ENCODE measurements at regions not wholly inside any gene's neighbourhood (a gene's known extent, or its start where the extent isn't known, plus 50 kb on each side); places are given as distances from the start of the nearest gene placed in this dataset.

- Histone ChIP-seq H3K4me1 (ENCODE audit: insufficient read depth, low read length) (no peaks in the 10 kb centered on the region), H3K9me3 (ENCODE audit: control insufficient read depth, insufficient read depth, low read length) (no peaks in the 10 kb centered on the region), H3K9ac (ENCODE audit: low read depth, low read length) (no peak overlapping the region), H3K36me3 (ENCODE audit: insufficient read depth, low read length) (no peaks in the 10 kb centered on the region)
These were observed 926.9 kb downstream of the FAT4 start for GRCh38 chr4:126241634-126242033.

GRCh38 chr4:126242679-126243390 is 928.1 kb downstream of the FAT4 start:
- Histone ChIP-seq H3K36me3 (ENCODE audit: insufficient read depth, low read length) (no peaks in the 10 kb centered on the region), H3K9me3 (ENCODE audit: control insufficient read depth, insufficient read depth, low read length) (no peaks in the 10 kb centered on the region), H3K9ac (ENCODE audit: low read depth, low read length) (no peak overlapping the region), H3K4me1 (ENCODE audit: insufficient read depth, low read length) (no peaks in the 10 kb centered on the region)

- no peaks in the 10 kb centered on the region for H3K36me3 ChIP-seq (ENCODE audit: insufficient read depth, low read length)
- H3K4me1 ChIP-seq (ENCODE audit: insufficient read depth, low read length), result no peaks in the 10 kb centered on the region
- H3K9me3 ChIP-seq (ENCODE audit: control insufficient read depth, insufficient read depth, low read length), result no peaks in the 10 kb centered on the region
- H3K9ac ChIP-seq (ENCODE audit: low read depth, low read length), result no peak overlapping the region
These were observed 932.7 kb downstream of the FAT4 start for GRCh38 chr4:126247409-126247808.

- Histone ChIP-seq H3K9me3 (ENCODE audit: control insufficient read depth, insufficient read depth, low read length) (no peaks in the 10 kb centered on the region), H3K36me3 (ENCODE audit: insufficient read depth, low read length) (no peaks in the 10 kb centered on the region), H3K9ac (ENCODE audit: low read depth, low read length) (no peak overlapping the region), H3K4me1 (ENCODE audit: insufficient read depth, low read length) (no peaks in the 10 kb centered on the region)
These were observed 935.3 kb downstream of the FAT4 start for GRCh38 chr4:126250006-126250405.

- H3K9ac ChIP-seq (ENCODE audit: low read depth, low read length), result no peak overlapping the region
- no peaks in the 10 kb centered on the region; the same call in 1 of the 2 replicates for H3K9me3 ChIP-seq (ENCODE audit: control insufficient read depth, insufficient read depth, low read length)
- no peaks in the 10 kb centered on the region for H3K36me3 ChIP-seq (ENCODE audit: insufficient read depth, low read length)
- no peaks in the 10 kb centered on the region for H3K4me1 ChIP-seq (ENCODE audit: insufficient read depth, low read length)
These were observed 936.4 kb downstream of the FAT4 start for GRCh38 chr4:126251169-126251568.

- Histone ChIP-seq H3K9me3 (ENCODE audit: control insufficient read depth, insufficient read depth, low read length) (no peaks in the 10 kb centered on the region), H3K36me3 (ENCODE audit: insufficient read depth, low read length) (no peaks in the 10 kb centered on the region), H3K9ac (ENCODE audit: low read depth, low read length) (no peak overlapping the region), H3K4me1 (ENCODE audit: insufficient read depth, low read length) (no peaks in the 10 kb centered on the region)
These were observed 947.9 kb downstream of the FAT4 start for GRCh38 chr4:126262665-126263064.

- Histone ChIP-seq H3K4me1 (ENCODE audit: insufficient read depth, low read length) (no peaks in the 10 kb centered on the region), H3K9me3 (ENCODE audit: control insufficient read depth, insufficient read depth, low read length) (no peaks in the 10 kb centered on the region), H3K9ac (ENCODE audit: low read depth, low read length) (no peak overlapping the region), H3K36me3 (ENCODE audit: insufficient read depth, low read length) (no peaks in the 10 kb centered on the region)
These were observed 950.1 kb downstream of the FAT4 start for GRCh38 chr4:126264839-126265238.

- Histone ChIP-seq H3K4me1 (ENCODE audit: insufficient read depth, low read length) (no peaks in the 10 kb centered on the region), H3K9ac (ENCODE audit: low read depth, low read length) (no peak overlapping the region), H3K9me3 (ENCODE audit: control insufficient read depth, insufficient read depth, low read length) (no peaks in the 10 kb centered on the region), H3K36me3 (ENCODE audit: insufficient read depth, low read length) (no peaks in the 10 kb centered on the region)
These were observed 951.1 kb downstream of the FAT4 start for GRCh38 chr4:126265888-126266287.

GRCh38 chr4:126267689-126268088 is 952.9 kb downstream of the FAT4 start:
- H3K9me3 ChIP-seq (ENCODE audit: control insufficient read depth, insufficient read depth, low read length), result no peaks in the 10 kb centered on the region
- H3K4me1 ChIP-seq (ENCODE audit: insufficient read depth, low read length), result no peaks in the 10 kb centered on the region
- H3K36me3 ChIP-seq (ENCODE audit: insufficient read depth, low read length), result no peaks in the 10 kb centered on the region
- no peak overlapping the region for H3K9ac ChIP-seq (ENCODE audit: low read depth, low read length)

GRCh38 chr4:126268106-126268505 is 953.4 kb downstream of the FAT4 start:
- H3K9me3 ChIP-seq (ENCODE audit: control insufficient read depth, insufficient read depth, low read length), result no peaks in the 10 kb centered on the region
- H3K36me3 ChIP-seq (ENCODE audit: insufficient read depth, low read length), result no peaks in the 10 kb centered on the region
- no peak overlapping the region for H3K9ac ChIP-seq (ENCODE audit: low read depth, low read length)
- H3K4me1 ChIP-seq (ENCODE audit: insufficient read depth, low read length), result no peaks in the 10 kb centered on the region

- no peaks in the 10 kb centered on the region for H3K4me1 ChIP-seq (ENCODE audit: insufficient read depth, low read length)
- no peaks in the 10 kb centered on the region for H3K36me3 ChIP-seq (ENCODE audit: insufficient read depth, low read length)
- no peaks in the 10 kb centered on the region for H3K9me3 ChIP-seq (ENCODE audit: control insufficient read depth, insufficient read depth, low read length)
- no peak overlapping the region for H3K9ac ChIP-seq (ENCODE audit: low read depth, low read length)
These were observed 954.4 kb downstream of the FAT4 start for GRCh38 chr4:126269106-126269505.

- H3K9ac ChIP-seq (ENCODE audit: low read depth, low read length), result no peak overlapping the region
- no peaks in the 10 kb centered on the region for H3K36me3 ChIP-seq (ENCODE audit: insufficient read depth, low read length)
- H3K4me1 ChIP-seq (ENCODE audit: insufficient read depth, low read length), result no peaks in the 10 kb centered on the region
- no peaks in the 10 kb centered on the region for H3K9me3 ChIP-seq (ENCODE audit: control insufficient read depth, insufficient read depth, low read length)
These were observed 956.5 kb downstream of the FAT4 start for GRCh38 chr4:126271292-126271691.

- Histone ChIP-seq H3K4me1 (ENCODE audit: insufficient read depth, low read length) (no peaks in the 10 kb centered on the region), H3K36me3 (ENCODE audit: insufficient read depth, low read length) (no peaks in the 10 kb centered on the region), H3K9ac (ENCODE audit: low read depth, low read length) (no peak overlapping the region)
These were observed 959.0 kb downstream of the FAT4 start for GRCh38 chr4:126273746-126274145.

GRCh38 chr4:126291886-126292285 is 977.1 kb downstream of the FAT4 start:
- Histone ChIP-seq H3K36me3 (ENCODE audit: insufficient read depth, low read length) (no peaks in the 10 kb centered on the region), H3K9me3 (ENCODE audit: control insufficient read depth, insufficient read depth, low read length) (no peaks in the 10 kb centered on the region), H3K9ac (ENCODE audit: low read depth, low read length) (no peak overlapping the region), H3K4me1 (ENCODE audit: insufficient read depth, low read length) (no peaks in the 10 kb centered on the region)

More at GRCh38 chr4:126273746-126274145, 959.0 kb downstream of the FAT4 start:
- no peaks in the 10 kb centered on the region for H3K9me3 ChIP-seq (ENCODE audit: control insufficient read depth, insufficient read depth, low read length)

GRCh38 chr4:126298271-126298670 is 983.5 kb downstream of the FAT4 start:
- Histone ChIP-seq H3K36me3 (ENCODE audit: insufficient read depth, low read length) (no peaks in the 10 kb centered on the region), H3K4me1 (ENCODE audit: insufficient read depth, low read length) (no peaks in the 10 kb centered on the region), H3K9ac (ENCODE audit: low read depth, low read length) (no peak overlapping the region), H3K9me3 (ENCODE audit: control insufficient read depth, insufficient read depth, low read length) (peaks cover 6% of the 10 kb centered on the region; the same call in 1 of the 2 replicates)

Data from ES-I3 (cell line).